ENCODE measurements at regions not wholly inside any gene's neighbourhood (a gene's known extent, or its start where the extent isn't known, plus 50 kb on each side); places are given as distances from the start of the nearest gene placed in this dataset.

GRCh38 chrX:94914235-94914634 is 1240.2 kb downstream of the FAM133A start:
- DNase-seq (ENCODE audit: low read depth in 1 of 2, low spot score in 2 of 2), result no peak
- Histone ChIP-seq H2AFZ (ENCODE audit: low read length) (no peak overlapping the region), H3K9me3 (ENCODE audit: insufficient read depth in 2 of 2, low read depth in 1 of 2, low read length in 1 of 2) (no peaks in the 10 kb centered on the region), H3K79me1 (ENCODE audit: low read depth, low read length) (no peaks in the 10 kb centered on the region), H2BK12ac (ENCODE audit: low read depth, low read length) (no peak overlapping the region), H3K14ac (ENCODE audit: insufficient read length) (no peak overlapping the region), H2BK15ac (ENCODE audit: low read length) (no peak overlapping the region), H3K56ac (replicated peaks; ENCODE audit: insufficient read length, low read depth, low read length) (no peak overlapping the region), H3K27ac (ENCODE audit: low read depth, low read length) (no peak overlapping the region), H3K23ac (ENCODE audit: insufficient read length) (no peak overlapping the region), H3K18ac (ENCODE audit: extremely low read depth, low read length) (no peak overlapping the region), H2BK20ac (ENCODE audit: low read length) (no peak overlapping the region), H4K91ac (replicated peaks; ENCODE audit: insufficient read length, low read length) (no peak overlapping the region), H3K36me3 (ENCODE audit: control insufficient read depth in 2 of 4, insufficient read depth in 4 of 4, low read length in 3 of 4) (no peaks in the 10 kb centered on the region), H3K9ac (replicated peaks in 1 of 4; ENCODE audit: extremely low read depth in 1 of 4, low read depth in 3 of 4, low read length in 3 of 4) (no peak overlapping the region), H2BK5ac (ENCODE audit: low read depth, low read length) (no peak overlapping the region), H2BK120ac (replicated peaks; ENCODE audit: low read depth, low read length) (no peak overlapping the region), H4K8ac (ENCODE audit: extremely low read depth, insufficient read depth, low read length) (no peak overlapping the region), H4K5ac (ENCODE audit: insufficient read length, low read depth, low read length) (no peak overlapping the region), H3K4me3 (ENCODE audit: extremely low read depth in 1 of 4, insufficient read depth in 2 of 4, low read depth in 3 of 4, low read length in 4 of 4) (no peak overlapping the region), H3K4ac (replicated peaks; ENCODE audit: insufficient read length, low read depth, low read length) (no peak overlapping the region), H3K27me3 (replicated peaks in 1 of 4; ENCODE audit: control insufficient read depth in 3 of 4, extremely low read depth in 1 of 4, insufficient read depth in 3 of 4, low read length in 3 of 4) (no peaks in the 10 kb centered on the region), H3K4me1 (replicated peaks in 1 of 4; ENCODE audit: control insufficient read depth in 3 of 4, insufficient read depth in 4 of 4, low read length in 3 of 4) (no peaks in the 10 kb centered on the region), H4K20me1 (replicated peaks in 1 of 2; ENCODE audit: control insufficient read depth in 1 of 2, insufficient read depth in 2 of 2, low read length in 2 of 2) (no peaks in the 10 kb centered on the region), H3K23me2 (ENCODE audit: low read depth, low read length) (no peaks in the 10 kb centered on the region), H3K79me2 (ENCODE audit: control insufficient read depth in 1 of 2, insufficient read depth in 2 of 2, low read length in 2 of 2) (no peaks in the 10 kb centered on the region), H2AK5ac (ENCODE audit: low read depth, low read length) (no peak overlapping the region), H3K4me2 (ENCODE audit: insufficient read depth in 1 of 2, low read depth in 2 of 2, low read length in 2 of 2) (no peak overlapping the region)
- ChIA-PET POLR2A (ENCODE audit: partially characterized antibody) (no interaction called here), CTCF (ENCODE audit: partially characterized antibody) (no interaction called here)
- WGBS, 2 experiments (ENCODE audit: extremely low coverage in 1 of 2, insufficient coverage in 1 of 2, insufficient read length in 1 of 2, insufficient replicate concordance in 2 of 2, low coverage in 1 of 2, low lambda C conversion rate in 2 of 2, missing lambda C conversion rate in 1 of 2), result 57% methylated on average over 1 of the region's 1 CpG; no CpG with 5 or more reads in 1 of the 2 experiments
- no peak for FAIRE-seq
- no peak for TF ChIP-seq EGR1 (IDR thresholded peaks at IDR 0.05; ENCODE audit: borderline replicate concordance, low read depth, low read length)
- no peak for TF ChIP-seq SRF (IDR thresholded peaks at IDR 0.05; ENCODE audit: low read depth, low read length)
- no peak for TF ChIP-seq POU5F1 (IDR thresholded peaks at IDR 0.05; ENCODE audit: low read depth, low read length)
- TF ChIP-seq BCL11A (IDR thresholded peaks at IDR 0.05; ENCODE audit: low read depth in 2 of 2, low read length in 2 of 2), result no peak
- TF ChIP-seq KDM1A (IDR thresholded peaks at IDR 0.05; ENCODE audit: borderline replicate concordance, low read length), result no peak
- TF ChIP-seq MAFK (IDR thresholded peaks at IDR 0.05; ENCODE audit: low read depth, low read length), result no peak
- TF ChIP-seq CTCF (IDR thresholded peaks at IDR 0.05; ENCODE audit: control extremely low read depth in 1 of 3, insufficient read depth in 1 of 3, low read depth in 1 of 3, low read length in 3 of 3), result no peak
- TF ChIP-seq RXRA (IDR thresholded peaks at IDR 0.05; ENCODE audit: insufficient read depth, low read depth, low read length), result no peak
- TF ChIP-seq CBX5 (IDR thresholded peaks at IDR 0.05; ENCODE audit: low read depth, low read length), result no peak
- no peak for TF ChIP-seq RNF2 (IDR thresholded peaks at IDR 0.05; ENCODE audit: borderline replicate concordance, low read depth, low read length, missing control alignments, poor library complexity, severe bottlenecking)
- TF ChIP-seq CREB1 (IDR thresholded peaks at IDR 0.05), result no peak
- no peak for TF ChIP-seq RAD21 (IDR thresholded peaks at IDR 0.05 in 1 of 2, conservative IDR thresholded peaks at IDR 0.05 in 1 of 2; ENCODE audit: low read depth in 2 of 2, low read length in 2 of 2)

Measured in H1 (cell line).